Germinal center (tissue), 1 donor: ENCODE measurements at regions not wholly inside any gene's neighbourhood (a gene's known extent, or its start where the extent isn't known, plus 50 kb on each side); places are given as distances from the start of the nearest gene placed in this dataset.

Experiments
- DNase-seq: peaks from one replicate; pipeline ENCODE4 v3.0.0; 2012; ENCODE audit warnings: mixed read lengths, low spot score

GRCh38 chr17:79444198-79444597 is 166.7 kb downstream of the RBFOX3 start:
- no peak for DNase-seq

GRCh38 chr17:79443026-79443425 is 167.8 kb downstream of the RBFOX3 start:
- no peak for DNase-seq

GRCh38 chr17:79441356-79442160 is 169.3 kb downstream of the RBFOX3 start:
- DNase-seq = no peak

GRCh38 chr17:79440251-79440650 is 170.6 kb downstream of the RBFOX3 start:
- DNase-seq = no peak

GRCh38 chr17:79439493-79439892 is 171.4 kb downstream of the RBFOX3 start:
- no peak for DNase-seq

GRCh38 chr17:79438546-79439334 is 172.1 kb downstream of the RBFOX3 start:
- DNase-seq = no peak

GRCh38 chr17:79438058-79438457 is 172.8 kb downstream of the RBFOX3 start:
- DNase-seq = no peak

- DNase-seq = no peak
Observed at GRCh38 chr17:79437081-79437480, 173.8 kb downstream of the RBFOX3 start.

- DNase-seq = no peak
Observed at GRCh38 chr17:79435962-79436361, 174.9 kb downstream of the RBFOX3 start.

GRCh38 chr17:79435296-79435695 is 175.6 kb downstream of the RBFOX3 start:
- no peak for DNase-seq

- DNase-seq = no peak
Observed at GRCh38 chr17:79434215-79434614, 176.6 kb downstream of the RBFOX3 start.

GRCh38 chr17:79433379-79433778 is 177.5 kb downstream of the RBFOX3 start:
- DNase-seq = no peak

- DNase-seq = no peak
Observed at GRCh38 chr17:79431175-79431574, 179.7 kb downstream of the RBFOX3 start.

- no peak for DNase-seq
Observed at GRCh38 chr17:79429864-79430494, 180.9 kb downstream of the RBFOX3 start.

- no peak for DNase-seq
Observed at GRCh38 chr17:79428988-79429387, 181.9 kb downstream of the RBFOX3 start.

- no peak for DNase-seq
Observed at GRCh38 chr17:79427621-79428539, 183.0 kb downstream of the RBFOX3 start.

GRCh38 chr17:79425686-79426085 is 185.2 kb downstream of the RBFOX3 start:
- no peak for DNase-seq

GRCh38 chr17:79424471-79425185 is 186.2 kb downstream of the RBFOX3 start:
- no peak for DNase-seq

GRCh38 chr17:79423811-79424465 is 186.9 kb downstream of the RBFOX3 start:
- DNase-seq = no peak

GRCh38 chr17:79422236-79422635 is 188.6 kb downstream of the RBFOX3 start:
- no peak for DNase-seq
